Bronchial epithelial cell (primary cell): ENCODE measurements at regions not wholly inside any gene's neighbourhood (a gene's known extent, or its start where the extent isn't known, plus 50 kb on each side); places are given as distances from the start of the nearest gene placed in this dataset.
A peak's percentile ranks its signal among the peaks of the same experiment; 100 is the strongest.

Experiments
- DNase-seq: peaks from one replicate; pipeline ENCODE4 v3.0.0-alpha.2; 2010; ENCODE audit warnings: low read depth
- FAIRE-seq: peaks from 2 replicates; lab custom pipeline; 2011; peaks lifted over from hg19 to GRCh38; lab: Jason Lieb, UNC
- H3K27me3 ChIP-seq: 2 replicates; pipeline ENCODE4 v1.5.1; 2011; ENCODE audit warnings: low read length; ENCODE audit not compliant: control insufficient read depth, insufficient read depth
- H3K36me3 ChIP-seq: 2 replicates; pipeline ENCODE4 v1.5.1; 2011; ENCODE audit warnings: low read length; ENCODE audit not compliant: control insufficient read depth, insufficient read depth
- H3K4me3 ChIP-seq: 2 replicates; pipeline ENCODE4 v1.5.1; 2011; ENCODE audit warnings: mild to moderate bottlenecking, low read depth, low read length, control low read depth
- TF ChIP-seq, protein P1 (sequence below): IDR thresholded peaks from 2 replicates; pipeline ENCODE4 v1.5.1; 2011; ENCODE audit warnings: mild to moderate bottlenecking, moderate library complexity, low read length, control low read depth, inconsistent platforms; ENCODE audit not compliant: insufficient read depth, severe bottlenecking

DNA sequence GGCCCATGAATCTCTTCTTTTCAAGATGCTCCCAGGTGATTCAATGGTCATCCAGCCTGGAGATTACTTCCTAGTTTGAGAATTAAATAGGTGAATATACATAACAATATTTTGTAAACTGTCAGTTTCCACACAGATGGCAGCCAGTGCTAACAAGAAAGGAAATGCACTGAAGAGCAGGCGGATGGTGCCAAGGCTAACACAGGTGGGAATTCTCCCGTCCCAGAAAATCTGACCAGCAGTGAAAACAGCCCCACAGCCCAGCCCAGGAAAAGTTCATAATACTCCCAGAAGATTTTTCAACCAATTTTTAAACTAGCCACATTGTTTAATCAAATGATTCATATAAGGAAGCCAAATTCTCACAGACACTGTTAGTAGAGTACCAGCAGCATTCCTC, 387.2 kb upstream of the GATB start:
- TF ChIP-seq, protein P1, sequence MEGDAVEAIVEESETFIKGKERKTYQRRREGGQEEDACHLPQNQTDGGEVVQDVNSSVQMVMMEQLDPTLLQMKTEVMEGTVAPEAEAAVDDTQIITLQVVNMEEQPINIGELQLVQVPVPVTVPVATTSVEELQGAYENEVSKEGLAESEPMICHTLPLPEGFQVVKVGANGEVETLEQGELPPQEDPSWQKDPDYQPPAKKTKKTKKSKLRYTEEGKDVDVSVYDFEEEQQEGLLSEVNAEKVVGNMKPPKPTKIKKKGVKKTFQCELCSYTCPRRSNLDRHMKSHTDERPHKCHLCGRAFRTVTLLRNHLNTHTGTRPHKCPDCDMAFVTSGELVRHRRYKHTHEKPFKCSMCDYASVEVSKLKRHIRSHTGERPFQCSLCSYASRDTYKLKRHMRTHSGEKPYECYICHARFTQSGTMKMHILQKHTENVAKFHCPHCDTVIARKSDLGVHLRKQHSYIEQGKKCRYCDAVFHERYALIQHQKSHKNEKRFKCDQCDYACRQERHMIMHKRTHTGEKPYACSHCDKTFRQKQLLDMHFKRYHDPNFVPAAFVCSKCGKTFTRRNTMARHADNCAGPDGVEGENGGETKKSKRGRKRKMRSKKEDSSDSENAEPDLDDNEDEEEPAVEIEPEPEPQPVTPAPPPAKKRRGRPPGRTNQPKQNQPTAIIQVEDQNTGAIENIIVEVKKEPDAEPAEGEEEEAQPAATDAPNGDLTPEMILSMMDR: no peak
- H3K27me3 ChIP-seq: no peaks in the 10 kb centered on the region
- no peak overlapping the region for H3K4me3 ChIP-seq
- H3K36me3 ChIP-seq: no peaks in the 10 kb centered on the region
- FAIRE-seq: no peak
- DNase-seq: peak; percentile 11

DNA sequence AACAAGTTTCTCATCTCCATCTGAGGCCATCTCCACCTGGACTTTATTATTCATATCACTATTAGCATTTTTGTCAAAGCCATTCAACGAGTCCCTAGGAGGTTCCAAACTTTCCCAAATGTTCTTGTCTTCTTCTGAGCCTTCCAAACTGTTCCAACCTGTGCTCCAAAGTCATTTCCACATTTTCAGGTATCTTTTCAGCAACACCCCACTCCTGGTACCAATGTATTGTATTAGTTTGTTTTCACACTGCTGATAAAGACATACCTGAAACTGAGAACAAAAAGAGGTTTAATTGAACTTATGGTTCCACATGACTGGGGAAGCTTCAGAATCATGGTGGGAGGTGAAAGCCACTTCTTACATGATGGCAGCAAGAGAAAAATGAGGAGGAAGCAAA, 385.4 kb upstream of the GATB start:
- FAIRE-seq: no peak
- TF ChIP-seq, protein P1: no peak
- Histone ChIP-seq H3K4me3 (no peak overlapping the region), H3K27me3 (no peaks in the 10 kb centered on the region), H3K36me3 (no peaks in the 10 kb centered on the region)
- DNase-seq: no peak

DNA sequence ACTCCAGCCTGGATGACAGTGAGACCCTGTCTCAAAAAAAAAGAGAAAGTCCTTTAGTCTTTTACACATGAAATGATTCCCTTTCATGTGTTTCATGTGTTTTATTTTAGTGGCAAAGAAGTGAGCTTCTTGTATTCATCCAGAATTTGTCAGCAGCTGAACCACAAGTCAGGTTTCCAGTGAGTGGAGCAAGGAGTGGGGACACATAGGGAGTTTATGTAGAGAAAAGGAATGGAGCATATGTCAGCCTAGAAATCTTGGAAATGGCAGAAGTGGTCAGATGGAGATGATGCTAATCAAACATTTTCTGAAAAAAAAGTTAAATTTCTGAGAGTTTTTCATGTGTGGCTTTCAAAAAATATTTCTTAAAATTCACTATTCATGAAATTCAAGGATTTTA, 383.0 kb upstream of the GATB start:
- TF ChIP-seq, protein P1: no peak
- Histone ChIP-seq H3K36me3 (no peaks in the 10 kb centered on the region), H3K4me3 (no peak overlapping the region), H3K27me3 (no peaks in the 10 kb centered on the region)
- DNase-seq (no peak), FAIRE-seq (no peak)

DNA sequence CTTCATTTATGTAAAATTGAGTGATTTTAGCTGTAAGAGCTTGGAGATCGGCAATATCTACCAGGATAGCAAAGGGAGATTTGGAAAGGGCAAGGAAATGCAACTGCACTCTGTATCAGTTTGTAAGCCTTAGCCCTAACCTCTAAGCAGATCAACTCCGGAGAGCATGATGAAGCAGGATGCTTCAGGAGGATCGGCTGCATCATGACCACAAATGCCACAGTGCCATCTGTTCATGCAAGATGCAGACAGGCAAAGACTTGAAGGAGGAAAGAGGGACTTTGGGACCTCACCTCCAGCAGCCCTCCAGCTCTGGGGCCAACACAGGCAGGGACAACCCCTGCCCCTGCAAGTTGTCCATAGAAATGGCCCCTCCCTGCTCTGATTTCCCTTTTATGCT, 377.6 kb upstream of the GATB start:
- FAIRE-seq (no peak), DNase-seq (no peak)
- H3K27me3 ChIP-seq: no peaks in the 10 kb centered on the region
- TF ChIP-seq, protein P1: no peak
- H3K36me3 ChIP-seq: no peaks in the 10 kb centered on the region
- H3K4me3 ChIP-seq: no peak overlapping the region

DNA sequence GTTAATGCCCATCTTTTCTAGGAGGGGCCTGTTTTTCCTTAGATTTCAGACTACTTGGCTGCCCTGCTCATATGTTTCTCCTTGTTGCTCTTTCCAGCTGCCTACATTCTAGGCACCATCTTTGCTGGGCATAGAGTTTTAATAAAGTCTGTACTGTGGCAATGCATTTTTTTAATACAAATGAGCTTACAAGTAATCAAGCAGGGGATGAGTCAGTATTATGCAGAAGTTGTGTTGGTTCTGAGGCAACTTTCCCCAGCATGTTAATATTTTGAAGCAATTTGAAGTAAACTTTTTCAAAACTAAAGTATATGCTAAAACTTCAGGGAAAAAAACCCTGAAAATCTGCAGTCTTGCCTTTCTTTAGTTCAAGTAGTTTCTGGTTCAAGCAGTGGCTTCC, 372.0 kb upstream of the GATB start:
- DNase-seq (peak; percentile 20), FAIRE-seq (no peak)
- Histone ChIP-seq H3K27me3 (no peaks in the 10 kb centered on the region), H3K4me3 (no peak overlapping the region), H3K36me3 (no peaks in the 10 kb centered on the region)
- TF ChIP-seq, protein P1: no peak

DNA sequence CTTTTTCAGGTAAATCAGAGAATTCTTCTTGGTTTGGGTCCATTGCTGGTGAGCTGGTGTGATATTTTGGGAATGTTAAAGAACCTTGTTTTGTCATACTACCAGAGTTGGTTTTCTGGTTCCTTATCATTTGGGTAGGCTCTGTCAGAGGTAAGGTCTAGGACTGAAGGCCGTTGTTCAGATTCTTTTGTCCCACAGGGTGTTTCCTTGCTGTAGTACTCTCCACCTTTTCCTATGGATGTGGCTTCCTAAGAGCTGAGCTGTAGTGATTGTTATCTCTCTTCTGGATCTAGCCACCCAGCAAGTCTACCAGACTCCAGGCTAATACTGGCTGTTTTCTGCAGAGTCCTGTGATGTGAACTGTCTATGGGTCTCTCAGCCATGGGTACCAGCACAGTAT, 367.5 kb upstream of the GATB start:
- FAIRE-seq: no peak
- Histone ChIP-seq H3K4me3 (no peak overlapping the region), H3K36me3 (no peaks in the 10 kb centered on the region), H3K27me3 (no peaks in the 10 kb centered on the region)
- TF ChIP-seq, protein P1: no peak
- no peak for DNase-seq
